ENCODE measurements at regions not wholly inside any gene's neighbourhood (a gene's known extent, or its start where the extent isn't known, plus 50 kb on each side); places are given as distances from the start of the nearest gene placed in this dataset.

- TF ChIP-seq CTCF (IDR thresholded peaks at IDR 0.05; ENCODE audit: control extremely low read depth, extremely low read depth) = no peak
- H3K4me3 ChIP-seq = no peak overlapping the region
- H3K36me3 ChIP-seq (ENCODE audit: control insufficient read depth in 4 of 4, insufficient read depth in 4 of 4, low read length in 4 of 4) = no peaks in the 10 kb centered on the region
- 29 to 38% methylated on average over 14 of the region's 14 CpGs for WGBS, 2 donors
- DNase-seq = peak; percentile 87 to 90 (median 89)
- ATAC-seq (ENCODE audit: insufficient read depth, low FRiP score) = no peak
- no peaks in the 10 kb centered on the region for H3K27me3 ChIP-seq (ENCODE audit: control insufficient read depth in 3 of 3, insufficient read depth in 3 of 3, low read length in 2 of 3)
- no peaks in the 10 kb centered on the region for H3K9me3 ChIP-seq (ENCODE audit: control insufficient read depth in 4 of 4, insufficient read depth in 3 of 4, low read length in 3 of 4)
- H3K9ac ChIP-seq (ENCODE audit: insufficient read depth in 1 of 2, low read length in 2 of 2) = peak overlapping the region in 1 of 2 donors; percentile 52
- H3K27ac ChIP-seq (ENCODE audit: low read depth in 1 of 2, low read length in 1 of 2) = no peak overlapping the region
- peaks cover 0 to 59% (median 32%) of the 10 kb centered on the region in 5 donors for H3K4me1 ChIP-seq (ENCODE audit: control insufficient read depth in 5 of 5, insufficient read depth in 5 of 5, low read length in 5 of 5)
These were observed 666.4 kb upstream of the ZNF608 start for GRCh38 chr5:125412561-125413495.

- ATAC-seq (ENCODE audit: insufficient read depth, low FRiP score) = no peak
- WGBS, 2 donors = 81 to 89% methylated on average over 3 of the region's 3 CpGs
- Histone ChIP-seq H3K27ac (ENCODE audit: low read depth in 1 of 2, low read length in 1 of 2) (no peak overlapping the region), H3K4me3 (no peak overlapping the region), H3K4me1 (ENCODE audit: control insufficient read depth in 5 of 5, insufficient read depth in 5 of 5, low read length in 5 of 5) (peaks cover 0 to 55% (median 32%) of the 10 kb centered on the region in 5 donors), H3K9ac (ENCODE audit: insufficient read depth in 1 of 2, low read length in 2 of 2) (no peak overlapping the region), H3K27me3 (ENCODE audit: control insufficient read depth in 3 of 3, insufficient read depth in 3 of 3, low read length in 2 of 3) (no peaks in the 10 kb centered on the region), H3K36me3 (ENCODE audit: control insufficient read depth in 4 of 4, insufficient read depth in 4 of 4, low read length in 4 of 4) (no peaks in the 10 kb centered on the region), H3K9me3 (ENCODE audit: control insufficient read depth in 4 of 4, insufficient read depth in 3 of 4, low read length in 3 of 4) (no peaks in the 10 kb centered on the region)
- peak in 1 of 3 donors; percentile 12 for DNase-seq
- no peak for TF ChIP-seq CTCF (IDR thresholded peaks at IDR 0.05; ENCODE audit: control extremely low read depth, extremely low read depth)
These were observed 667.2 kb upstream of the ZNF608 start for GRCh38 chr5:125413496-125414274.

- Histone ChIP-seq H3K9ac (ENCODE audit: insufficient read depth in 1 of 2, low read length in 2 of 2) (no peak overlapping the region), H3K36me3 (ENCODE audit: control insufficient read depth in 4 of 4, insufficient read depth in 4 of 4, low read length in 4 of 4) (no peaks in the 10 kb centered on the region), H3K27me3 (ENCODE audit: control insufficient read depth in 3 of 3, insufficient read depth in 3 of 3, low read length in 2 of 3) (no peaks in the 10 kb centered on the region), H3K27ac (ENCODE audit: low read depth in 1 of 2, low read length in 1 of 2) (no peak overlapping the region), H3K4me1 (ENCODE audit: control insufficient read depth in 5 of 5, insufficient read depth in 5 of 5, low read length in 5 of 5) (peaks cover 0 to 41% (median 17%) of the 10 kb centered on the region in 5 donors), H3K4me3 (no peak overlapping the region), H3K9me3 (ENCODE audit: control insufficient read depth in 4 of 4, insufficient read depth in 3 of 4, low read length in 3 of 4) (no peaks in the 10 kb centered on the region)
- ATAC-seq (ENCODE audit: insufficient read depth, low FRiP score) = no peak
- DNase-seq = no peak
- no peak for TF ChIP-seq CTCF (IDR thresholded peaks at IDR 0.05; ENCODE audit: control extremely low read depth, extremely low read depth)
- WGBS, 2 donors = 93 to 95% methylated on average over 6 of the region's 6 CpGs
These were observed 668.7 kb upstream of the ZNF608 start for GRCh38 chr5:125415126-125415525.

All from lung (tissue), 11 donors.